RKO (cell line): ENCODE measurements at regions not wholly inside any gene's neighbourhood (a gene's known extent, or its start where the extent isn't known, plus 50 kb on each side); places are given as distances from the start of the nearest gene placed in this dataset.

Source experiments
- DNase-seq: peaks from one replicate; pipeline ENCODE4 v3.0.0-alpha.2; 2016; ENCODE audit warnings: low spot score

GRCh38 chr11:115766561-115766960 is 262.3 kb upstream of the CADM1 start:
- DNase-seq: no peak

- DNase-seq: peak; percentile 43
Measured at GRCh38 chr11:115765803-115766239, 261.6 kb upstream of the CADM1 start.

GRCh38 chr11:115764176-115764575 is 260.0 kb upstream of the CADM1 start:
- no peak for DNase-seq

- DNase-seq: no peak
Measured at GRCh38 chr11:115761817-115762216, 257.6 kb upstream of the CADM1 start.

- DNase-seq: no peak
Measured at GRCh38 chr11:115761348-115761747, 257.1 kb upstream of the CADM1 start.

GRCh38 chr11:115760461-115761320 is 256.5 kb upstream of the CADM1 start:
- no peak for DNase-seq

GRCh38 chr11:115759622-115760460 is 255.6 kb upstream of the CADM1 start:
- no peak for DNase-seq

- DNase-seq: no peak
Measured at GRCh38 chr11:115758011-115758410, 253.8 kb upstream of the CADM1 start.

GRCh38 chr11:115751243-115752015 is 247.2 kb upstream of the CADM1 start:
- no peak for DNase-seq

- no peak for DNase-seq
Measured at GRCh38 chr11:115745610-115746512, 241.6 kb upstream of the CADM1 start.

GRCh38 chr11:115745066-115745465 is 240.9 kb upstream of the CADM1 start:
- no peak for DNase-seq

GRCh38 chr11:115743719-115744118 is 239.5 kb upstream of the CADM1 start:
- no peak for DNase-seq

GRCh38 chr11:115741376-115742107 is 237.3 kb upstream of the CADM1 start:
- DNase-seq: no peak

- DNase-seq: no peak
Measured at GRCh38 chr11:115740324-115740723, 236.1 kb upstream of the CADM1 start.

GRCh38 chr11:115739878-115740277 is 235.7 kb upstream of the CADM1 start:
- DNase-seq: no peak

- DNase-seq: no peak
Measured at GRCh38 chr11:115739146-115739545, 234.9 kb upstream of the CADM1 start.

GRCh38 chr11:115737875-115738274 is 233.7 kb upstream of the CADM1 start:
- DNase-seq: no peak

GRCh38 chr11:115736146-115736545 is 231.9 kb upstream of the CADM1 start:
- no peak for DNase-seq

- DNase-seq: no peak
Measured at GRCh38 chr11:115724666-115725065, 220.5 kb upstream of the CADM1 start.

- no peak for DNase-seq
Measured at GRCh38 chr11:115722711-115723110, 218.5 kb upstream of the CADM1 start.
